ENCODE measurements at regions not wholly inside any gene's neighbourhood (a gene's known extent, or its start where the extent isn't known, plus 50 kb on each side); places are given as distances from the start of the nearest gene placed in this dataset.

DNA sequence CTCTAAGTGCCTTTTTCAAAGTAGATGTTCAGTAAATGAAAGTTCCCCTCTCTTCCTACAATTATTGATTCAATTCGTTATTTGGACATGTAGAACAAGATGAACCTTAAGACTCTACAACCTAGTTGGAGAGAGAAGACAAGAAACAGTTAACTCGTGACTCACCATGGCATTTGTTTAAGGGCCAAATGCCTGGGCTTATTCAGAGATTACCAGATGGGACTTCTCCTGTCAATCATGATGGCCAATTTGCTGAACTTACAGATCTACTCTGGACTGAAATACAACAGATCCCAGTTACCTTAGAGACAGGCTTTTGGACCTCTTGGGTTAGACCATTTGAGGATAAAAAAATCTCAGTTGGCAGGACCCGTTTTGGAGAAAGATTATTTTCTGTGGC, 93.5 kb downstream of the C1orf94 start:
- DNase-seq: no peak

DNA sequence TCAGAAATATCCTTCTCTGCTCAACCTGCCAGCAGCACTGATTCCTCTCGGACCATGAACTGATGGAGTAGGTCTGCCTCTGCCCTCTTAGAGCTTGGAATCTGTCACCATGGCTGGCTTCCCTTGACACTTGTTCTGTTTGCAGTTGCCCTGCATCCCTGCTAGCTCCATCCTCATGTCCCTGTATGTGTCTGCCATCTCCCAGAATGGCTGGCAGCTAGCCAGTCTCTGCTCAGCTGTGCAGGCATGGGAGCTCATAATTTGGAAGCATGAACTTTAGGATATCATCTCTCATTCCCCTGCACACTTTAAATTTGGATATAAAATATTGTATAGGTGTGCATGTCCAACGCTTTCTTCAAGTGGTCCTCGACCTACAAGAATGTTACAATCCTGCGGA, 95.4 kb downstream of the C1orf94 start:
- DNase-seq: no peak

DNA sequence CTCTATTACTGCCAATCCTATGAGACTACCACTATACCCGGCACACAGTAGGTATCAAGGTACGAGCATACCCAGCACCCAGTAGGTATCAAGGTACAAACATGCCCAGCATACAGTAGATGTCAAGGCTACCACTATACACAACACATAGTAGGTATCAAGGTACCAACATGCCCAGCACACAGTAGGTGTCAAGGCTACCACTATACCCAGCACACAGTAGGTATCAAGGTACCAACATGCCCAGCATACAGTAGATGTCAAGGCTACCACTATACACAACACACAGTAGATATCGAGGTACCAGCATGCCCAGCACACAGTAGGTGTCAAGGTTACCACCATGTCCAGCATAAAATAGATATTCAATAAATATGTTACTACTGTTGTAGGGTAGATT, 98.4 kb downstream of the C1orf94 start:
- no peak for DNase-seq

- no peak for DNase-seq
Observed at GRCh38 chr1:34276606-34277005, 99.9 kb downstream of the C1orf94 start.

- DNase-seq: no peak
Observed at GRCh38 chr1:34277150-34277549, 100.4 kb downstream of the C1orf94 start.

- no peak for DNase-seq
Observed at GRCh38 chr1:34278211-34278610, 101.5 kb downstream of the C1orf94 start.

DNA sequence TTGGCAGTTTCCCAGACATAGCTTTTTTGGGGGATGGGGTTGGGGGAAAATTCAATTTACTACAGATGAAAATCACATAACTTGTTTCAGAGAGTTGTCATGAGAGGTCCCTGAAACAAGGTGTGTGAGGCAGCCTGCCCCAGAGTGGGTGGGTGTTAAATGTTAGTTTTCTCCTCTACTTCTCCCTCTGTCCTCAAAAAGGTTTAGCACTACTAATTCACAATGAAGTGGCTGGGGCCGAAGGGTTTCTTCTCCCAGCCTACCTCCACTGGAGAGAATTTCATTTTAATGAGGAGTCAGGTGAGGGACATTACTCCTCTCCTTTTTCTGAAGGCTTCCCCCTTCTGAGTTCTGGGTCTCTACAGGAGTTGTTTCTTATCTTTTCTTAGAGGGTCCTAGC, 103.3 kb downstream of the C1orf94 start:
- no peak for DNase-seq

DNA sequence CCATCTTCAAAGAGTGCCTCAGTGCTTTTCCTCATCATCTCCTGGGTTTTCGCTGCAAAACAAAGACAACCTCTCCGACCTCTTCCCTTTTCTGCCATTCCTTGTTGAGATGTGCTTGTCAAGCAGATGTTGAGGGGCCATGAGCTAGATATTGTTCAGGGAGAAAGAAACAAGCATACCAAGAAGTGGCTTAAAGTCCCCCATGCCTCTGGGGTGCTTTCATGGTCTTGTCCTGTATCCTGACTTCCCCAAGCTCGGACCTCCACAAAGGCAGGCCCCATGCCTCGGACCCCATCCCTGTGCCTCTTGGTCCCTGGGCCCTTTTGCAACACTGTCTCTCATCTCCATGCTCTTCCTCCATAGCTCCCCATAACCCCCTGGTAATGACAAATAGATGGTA, 103.8 kb downstream of the C1orf94 start:
- DNase-seq: no peak

- DNase-seq: no peak
Observed at GRCh38 chr1:34283142-34283541, 106.4 kb downstream of the C1orf94 start.

GRCh38 chr1:34286511-34286910, 109.8 kb downstream of the C1orf94 start:
- DNase-seq: no peak

GRCh38 chr1:34290831-34291230, 114.1 kb downstream of the C1orf94 start:
- no peak for DNase-seq

- DNase-seq: no peak
Observed at GRCh38 chr1:34292472-34292871, 115.8 kb downstream of the C1orf94 start.

DNA sequence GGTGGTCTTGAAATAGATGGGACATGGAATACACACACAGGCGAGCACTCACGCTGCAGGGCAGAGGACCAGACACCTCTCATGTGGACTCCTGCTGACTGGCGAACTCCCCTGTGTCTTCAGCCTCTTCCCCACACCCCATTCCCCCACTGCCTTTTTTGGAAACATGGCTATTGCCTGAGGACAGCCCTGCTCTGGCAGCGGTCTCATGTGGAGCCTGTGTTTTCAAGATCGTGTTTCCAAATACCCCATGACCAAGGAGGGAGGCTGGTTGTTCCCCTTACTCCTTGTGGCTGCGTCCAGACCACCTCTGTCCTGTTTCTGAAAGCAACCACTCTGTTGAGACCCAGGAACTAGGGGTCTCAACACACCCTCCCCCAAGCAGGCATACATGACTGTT, 119.4 kb downstream of the C1orf94 start:
- DNase-seq: no peak

GRCh38 chr1:34302798-34303197, 126.1 kb downstream of the C1orf94 start:
- DNase-seq: no peak

DNA sequence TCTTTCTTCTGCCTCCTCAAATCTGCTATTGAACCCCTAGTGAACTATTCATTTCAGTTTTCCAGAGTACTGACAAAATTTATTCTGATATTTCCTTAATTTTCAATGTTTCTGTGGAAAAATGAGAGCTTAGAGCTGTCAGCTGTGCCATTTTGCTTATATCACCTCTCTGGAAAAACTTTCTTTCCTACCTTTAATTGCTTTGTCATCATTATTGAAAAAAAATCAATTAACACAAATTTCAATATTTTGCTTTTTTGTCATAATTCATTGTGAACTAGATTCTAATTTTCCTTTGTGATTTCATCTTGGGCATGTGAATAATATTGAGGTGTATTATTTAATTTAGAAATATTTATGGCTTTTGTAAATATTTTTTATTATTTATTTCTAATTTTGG, 126.5 kb downstream of the C1orf94 start:
- no peak for DNase-seq

- DNase-seq: no peak
Observed at GRCh38 chr1:34306568-34306967, 129.9 kb downstream of the C1orf94 start.

DNA sequence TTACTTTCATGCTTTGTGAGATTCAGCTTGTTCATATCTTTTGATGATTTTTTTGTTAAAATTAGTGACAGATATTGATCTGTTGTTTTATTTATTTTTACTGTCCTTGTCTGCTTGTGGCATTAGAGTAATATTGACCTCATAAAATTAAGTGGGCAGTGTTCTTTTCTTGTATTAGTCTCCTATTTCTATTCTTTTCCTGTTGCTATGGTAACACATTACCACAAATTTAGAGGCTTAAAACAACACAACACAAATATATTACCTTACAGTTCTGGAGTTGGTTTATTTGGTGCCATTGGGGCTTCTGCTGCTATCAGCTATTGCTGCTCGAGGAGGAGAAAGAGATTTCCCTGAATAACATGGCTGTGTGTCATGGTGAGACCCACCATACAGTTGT, 135.7 kb downstream of the C1orf94 start:
- DNase-seq: no peak

DNA sequence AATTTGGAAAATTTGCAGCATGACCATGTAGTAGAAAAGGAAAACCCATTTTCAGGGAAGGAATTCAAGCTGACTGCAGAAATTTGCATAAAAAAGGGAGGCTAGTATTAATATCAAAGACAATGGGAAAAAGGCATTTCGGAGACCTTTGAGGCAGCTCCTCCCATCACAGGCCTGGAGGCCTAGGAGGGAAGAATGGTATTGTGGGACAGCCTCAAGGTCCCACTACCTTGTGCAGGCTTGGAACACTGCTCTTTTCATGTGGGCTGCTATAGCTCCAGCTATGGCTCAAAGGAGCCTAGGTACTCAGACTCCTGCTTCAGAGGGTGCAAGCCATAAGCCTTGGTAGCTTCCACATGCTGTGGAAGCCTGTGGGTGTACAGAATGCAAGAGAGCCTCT, 139.3 kb downstream of the C1orf94 start:
- no peak for DNase-seq

GRCh38 chr1:34316773-34317172, 140.1 kb downstream of the C1orf94 start:
- no peak for DNase-seq

GRCh38 chr1:34319218-34319617, 142.5 kb downstream of the C1orf94 start:
- no peak for DNase-seq

GRCh38 chr1:34320053-34320669, 143.5 kb downstream of the C1orf94 start:
- no peak for DNase-seq

- DNase-seq: no peak
Observed at GRCh38 chr1:34322969-34323368, 146.3 kb downstream of the C1orf94 start.

- DNase-seq: no peak
Observed at GRCh38 chr1:34324879-34325440, 148.3 kb downstream of the C1orf94 start.

DNA sequence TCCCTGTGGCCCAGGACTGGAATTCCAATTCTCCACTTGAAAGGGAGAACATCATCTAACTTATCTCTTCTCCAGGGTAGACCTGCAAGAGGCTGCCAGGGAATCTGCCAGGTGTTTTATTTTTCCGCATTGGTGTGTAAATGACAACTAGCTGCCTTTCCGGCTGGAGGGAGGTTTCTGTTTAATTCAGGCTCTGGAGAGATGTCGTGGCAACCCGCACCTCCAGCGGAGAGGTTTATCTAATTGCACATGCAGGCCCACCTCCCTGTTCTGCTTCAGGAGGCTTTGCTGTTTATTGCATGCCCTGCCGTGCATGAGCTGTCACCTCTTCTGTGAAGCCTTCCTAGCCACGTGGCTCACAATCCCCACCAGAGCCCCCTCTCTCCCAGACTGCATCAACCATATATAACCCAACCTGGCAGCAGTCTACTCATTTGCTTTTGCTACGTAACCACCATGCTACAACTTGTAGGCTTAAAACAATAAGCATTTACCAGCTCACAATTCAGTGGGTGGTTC, 151.6 kb downstream of the C1orf94 start:
- DNase-seq: no peak

GRCh38 chr1:34330061-34330460, 153.4 kb downstream of the C1orf94 start:
- no peak for DNase-seq
